ENCODE measurements at regions not wholly inside any gene's neighbourhood (a gene's known extent, or its start where the extent isn't known, plus 50 kb on each side); places are given as distances from the start of the nearest gene placed in this dataset.

- no peak for DNase-seq (ENCODE audit: low read depth in 2 of 3, low spot score in 1 of 3)
Measured at GRCh38 chr2:237170020-237170419, 84.3 kb downstream of the COPS8 start.

- DNase-seq (ENCODE audit: low read depth in 2 of 3, low spot score in 1 of 3) = no peak
Measured at GRCh38 chr2:237171396-237171795, 85.7 kb downstream of the COPS8 start.

- no peak for DNase-seq (ENCODE audit: low read depth in 2 of 3, low spot score in 1 of 3)
Measured at GRCh38 chr2:237171881-237172280, 86.2 kb downstream of the COPS8 start.

- no peak for DNase-seq (ENCODE audit: low read depth in 2 of 3, low spot score in 1 of 3)
Measured at GRCh38 chr2:237177052-237177451, 91.4 kb downstream of the COPS8 start.

GRCh38 chr2:237177986-237178385 lies 92.3 kb downstream of the COPS8 start:
- DNase-seq (ENCODE audit: low read depth in 2 of 3, low spot score in 1 of 3) = no peak

- DNase-seq (ENCODE audit: low read depth in 2 of 3, low spot score in 1 of 3) = no peak
Measured at GRCh38 chr2:237178396-237178795, 92.7 kb downstream of the COPS8 start.

GRCh38 chr2:237179161-237179560 lies 93.5 kb downstream of the COPS8 start:
- no peak for DNase-seq (ENCODE audit: low read depth in 2 of 3, low spot score in 1 of 3)

GRCh38 chr2:237180187-237180586 lies 94.5 kb downstream of the COPS8 start:
- DNase-seq (ENCODE audit: low read depth in 2 of 3, low spot score in 1 of 3) = no peak

- no peak for DNase-seq (ENCODE audit: low read depth in 2 of 3, low spot score in 1 of 3)
Measured at GRCh38 chr2:237180987-237181386, 95.3 kb downstream of the COPS8 start.

GRCh38 chr2:237181844-237182243 lies 96.2 kb downstream of the COPS8 start:
- DNase-seq (ENCODE audit: low read depth in 2 of 3, low spot score in 1 of 3) = no peak

GRCh38 chr2:237182422-237183123 lies 96.9 kb downstream of the COPS8 start:
- no peak for DNase-seq (ENCODE audit: low read depth in 2 of 3, low spot score in 1 of 3)

- no peak for DNase-seq (ENCODE audit: low read depth in 2 of 3, low spot score in 1 of 3)
Measured at GRCh38 chr2:237184192-237184918, 98.7 kb downstream of the COPS8 start.

- no peak for DNase-seq (ENCODE audit: low read depth in 2 of 3, low spot score in 1 of 3)
Measured at GRCh38 chr2:237184919-237185552, 99.3 kb downstream of the COPS8 start.

- DNase-seq (ENCODE audit: low read depth in 2 of 3, low spot score in 1 of 3) = no peak
Measured at GRCh38 chr2:237185553-237185925, 99.8 kb downstream of the COPS8 start.

- no peak for DNase-seq (ENCODE audit: low read depth in 2 of 3, low spot score in 1 of 3)
Measured at GRCh38 chr2:237189799-237190198, 104.1 kb downstream of the COPS8 start.

- DNase-seq (ENCODE audit: low read depth in 2 of 3, low spot score in 1 of 3) = no peak
Measured at GRCh38 chr2:237190966-237191713, 105.5 kb downstream of the COPS8 start.

- DNase-seq (ENCODE audit: low read depth in 2 of 3, low spot score in 1 of 3) = no peak
Measured at GRCh38 chr2:237191714-237192081, 106.0 kb downstream of the COPS8 start.

GRCh38 chr2:237192881-237193280 lies 107.2 kb downstream of the COPS8 start:
- DNase-seq (ENCODE audit: low read depth in 2 of 3, low spot score in 1 of 3) = no peak

GRCh38 chr2:237193436-237193835 lies 107.7 kb downstream of the COPS8 start:
- no peak for DNase-seq (ENCODE audit: low read depth in 2 of 3, low spot score in 1 of 3)

GRCh38 chr2:237194081-237194480 lies 108.4 kb downstream of the COPS8 start:
- no peak for DNase-seq (ENCODE audit: low read depth in 2 of 3, low spot score in 1 of 3)

GRCh38 chr2:237194906-237195305 lies 109.2 kb downstream of the COPS8 start:
- DNase-seq (ENCODE audit: low read depth in 2 of 3, low spot score in 1 of 3) = no peak
